ENCODE measurements at regions not wholly inside any gene's neighbourhood (a gene's known extent, or its start where the extent isn't known, plus 50 kb on each side); places are given as distances from the start of the nearest gene placed in this dataset.
"Not testable (repeated sequence)": the region's sequence is repeated elsewhere in the genome, so short reads cannot be mapped to it uniquely, and the experiment has no call there.

DNA sequence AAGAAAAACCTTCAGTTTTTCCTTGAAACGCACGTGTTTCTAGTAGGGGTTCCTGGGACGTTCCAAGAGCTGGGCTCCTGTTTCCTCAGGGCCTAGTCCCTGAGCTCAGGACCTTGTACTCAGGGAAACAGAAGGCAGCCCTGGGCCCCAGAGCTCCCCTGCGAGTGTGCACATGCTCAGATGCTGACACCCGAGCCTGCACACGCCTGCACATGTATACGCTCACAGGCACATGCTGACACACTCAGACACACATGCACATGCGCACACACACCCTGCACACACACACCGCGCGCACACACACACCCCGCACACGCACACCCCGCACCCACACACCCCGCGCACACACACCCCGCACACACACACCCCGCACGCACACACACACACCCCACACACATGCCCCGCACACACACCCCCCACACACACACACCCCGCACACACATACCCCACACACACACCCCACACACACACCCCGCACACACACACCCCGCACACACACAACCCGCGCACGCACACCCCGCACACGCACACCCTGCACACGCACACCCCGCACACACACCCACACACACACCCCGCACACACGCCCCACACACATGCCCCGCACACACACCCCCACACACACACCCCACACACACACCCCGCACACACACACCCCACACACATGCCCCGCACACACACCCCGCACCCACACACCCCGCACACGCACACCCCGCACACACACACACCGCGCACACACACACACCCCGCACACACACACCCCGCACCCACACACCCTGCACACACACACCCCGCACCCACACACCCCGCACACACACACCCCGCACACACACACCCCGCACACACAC is 52.2 kb downstream of the CALML3 start:
- Mint-ChIP-seq H3K4me1 (no peaks in the 10 kb centered on the region), H3K4me3 (no peak overlapping the region)
- 74% methylated on average over 32 of the region's 47 CpGs for WGBS (ENCODE audit: insufficient coverage)

DNA sequence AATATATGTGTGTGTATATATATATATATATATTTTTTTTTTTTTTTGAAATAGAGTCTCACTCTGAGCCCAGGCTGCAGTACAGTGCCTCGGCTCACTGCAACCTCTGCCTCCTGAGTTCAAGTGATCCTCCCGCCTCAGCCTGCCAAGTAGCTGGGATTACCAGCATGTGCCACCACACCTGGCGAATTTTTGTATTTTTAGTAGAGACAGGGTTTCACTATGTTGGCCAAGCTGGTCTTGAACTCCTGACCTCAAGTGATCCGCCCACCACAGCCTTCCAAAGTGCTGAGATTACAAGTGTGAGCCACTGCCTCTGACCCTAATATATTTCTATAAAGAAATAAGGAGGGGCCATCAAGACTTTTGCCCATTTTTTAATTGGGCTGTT is 55.3 kb downstream of the CALML3 start:
- WGBS (ENCODE audit: insufficient coverage): 80% methylated on average over 3 of the region's 4 CpGs

More for the DNA sequence above, 52.2 kb downstream of the CALML3 start:
- DNase-seq (no peak), ATAC-seq (no peak)
- peaks cover 0 to 8% of the 10 kb centered on the region in 2 donors for H3K27me3 Mint-ChIP-seq (ENCODE audit: low read depth in 2 of 2)
- Histone ChIP-seq H3K9me3 (ENCODE audit: control insufficient read depth, insufficient read depth, low read length) (no peaks in the 10 kb centered on the region), H3K27ac (ENCODE audit: low read length) (no peak overlapping the region), H3K27me3 (ENCODE audit: control insufficient read depth, insufficient read depth, low read length) (no peaks in the 10 kb centered on the region), H3K36me3 (ENCODE audit: control insufficient read depth, insufficient read depth, low read length) (no peaks in the 10 kb centered on the region), H3K4me1 (ENCODE audit: control insufficient read depth, insufficient read depth, low read length) (peaks cover 3% of the 10 kb centered on the region), H3K4me3 (ENCODE audit: low read length) (no peak overlapping the region)
- no peak overlapping the region for H3K27ac Mint-ChIP-seq
- no peaks in the 10 kb centered on the region for H3K36me3 Mint-ChIP-seq
- no peaks in the 10 kb centered on the region for H3K9me3 Mint-ChIP-seq
- intact Hi-C loops (cut with micrococcal nuclease): no loop called here
- TF ChIP-seq CTCF (IDR thresholded peaks at IDR 0.05): no peak

GRCh38 chr10:5581670-5582566 is 57.2 kb downstream of the CALML3 start:
- no peaks in the 10 kb centered on the region for H3K9me3 ChIP-seq (ENCODE audit: control insufficient read depth, insufficient read depth, low read length)
- intact Hi-C loops (cut with micrococcal nuclease): no loop called here
- ATAC-seq (no peak), DNase-seq (no peak)
- WGBS (ENCODE audit: insufficient coverage): 80% methylated on average over 10 of the region's 11 CpGs
- Mint-ChIP-seq H3K36me3 (no peaks in the 10 kb centered on the region), H3K9me3 (no peaks in the 10 kb centered on the region), H3K4me3 (no peak overlapping the region), H3K27ac (no peak overlapping the region), H3K27me3 (ENCODE audit: low read depth in 2 of 2) (peaks cover 6 to 15% of the 10 kb centered on the region in 2 donors), H3K4me1 (no peaks in the 10 kb centered on the region)
- H3K4me3 ChIP-seq (ENCODE audit: low read length): no peak overlapping the region
- H3K27me3 ChIP-seq (ENCODE audit: control insufficient read depth, insufficient read depth, low read length): no peaks in the 10 kb centered on the region
- TF ChIP-seq CTCF (IDR thresholded peaks at IDR 0.05): no peak
- peaks cover 10% of the 10 kb centered on the region for H3K4me1 ChIP-seq (ENCODE audit: control insufficient read depth, insufficient read depth, low read length)
- H3K27ac ChIP-seq (ENCODE audit: low read length): no peak overlapping the region
- no peaks in the 10 kb centered on the region for H3K36me3 ChIP-seq (ENCODE audit: control insufficient read depth, insufficient read depth, low read length)

More for the DNA sequence above, 55.3 kb downstream of the CALML3 start:
- intact Hi-C loops (cut with micrococcal nuclease); H3K9me3 Mint-ChIP-seq; DNase-seq; H3K4me3 ChIP-seq (ENCODE audit: low read length); H3K4me3 Mint-ChIP-seq; H3K27me3 ChIP-seq (ENCODE audit: control insufficient read depth, insufficient read depth, low read length); H3K4me1 Mint-ChIP-seq; H3K27me3 Mint-ChIP-seq (ENCODE audit: low read depth in 2 of 2); H3K27ac Mint-ChIP-seq; H3K36me3 Mint-ChIP-seq; ATAC-seq; H3K9me3 ChIP-seq (ENCODE audit: control insufficient read depth, insufficient read depth, low read length); H3K27ac ChIP-seq (ENCODE audit: low read length); H3K36me3 ChIP-seq (ENCODE audit: control insufficient read depth, insufficient read depth, low read length): not testable (repeated sequence)
- H3K4me1 ChIP-seq (ENCODE audit: control insufficient read depth, insufficient read depth, low read length): peaks cover 10% of the 10 kb centered on the region

GRCh38 chr10:5582736-5583135 is 58.0 kb downstream of the CALML3 start:
- Mint-ChIP-seq H3K9me3 (no peaks in the 10 kb centered on the region), H3K36me3 (no peaks in the 10 kb centered on the region), H3K4me1 (no peaks in the 10 kb centered on the region), H3K27me3 (ENCODE audit: low read depth in 2 of 2) (peaks cover 6 to 16% of the 10 kb centered on the region in 2 donors), H3K27ac (no peak overlapping the region), H3K4me3 (no peak overlapping the region)
- H3K27ac ChIP-seq (ENCODE audit: low read length): no peak overlapping the region
- H3K36me3 ChIP-seq (ENCODE audit: control insufficient read depth, insufficient read depth, low read length): no peaks in the 10 kb centered on the region
- H3K4me3 ChIP-seq (ENCODE audit: low read length): no peak overlapping the region
- H3K9me3 ChIP-seq (ENCODE audit: control insufficient read depth, insufficient read depth, low read length): no peaks in the 10 kb centered on the region
- intact Hi-C loops (cut with micrococcal nuclease): no loop called here
- ATAC-seq: no peak
- no peaks in the 10 kb centered on the region for H3K27me3 ChIP-seq (ENCODE audit: control insufficient read depth, insufficient read depth, low read length)
- 82% methylated on average over 12 of the region's 12 CpGs for WGBS (ENCODE audit: insufficient coverage)
- no peak for TF ChIP-seq CTCF (IDR thresholded peaks at IDR 0.05)
- no peak for DNase-seq
- H3K4me1 ChIP-seq (ENCODE audit: control insufficient read depth, insufficient read depth, low read length): peaks cover 10% of the 10 kb centered on the region

Measured in natural killer cell (primary cell).